HG03280 (cell line): ENCODE measurements at regions not wholly inside any gene's neighbourhood (a gene's known extent, or its start where the extent isn't known, plus 50 kb on each side); places are given as distances from the start of the nearest gene placed in this dataset.
"Not testable (repeated sequence)": the region's sequence is repeated elsewhere in the genome, so short reads cannot be mapped to it uniquely, and the experiment has no call there.

Experiments
- ATAC-seq: cut with Tn5 transposase; IDR thresholded peaks from one replicate; pipeline ENCODE4 v1.9.1; 2021; ENCODE audit warnings: mild to moderate bottlenecking, moderate library complexity; ENCODE audit not compliant: unreplicated experiment

DNA sequence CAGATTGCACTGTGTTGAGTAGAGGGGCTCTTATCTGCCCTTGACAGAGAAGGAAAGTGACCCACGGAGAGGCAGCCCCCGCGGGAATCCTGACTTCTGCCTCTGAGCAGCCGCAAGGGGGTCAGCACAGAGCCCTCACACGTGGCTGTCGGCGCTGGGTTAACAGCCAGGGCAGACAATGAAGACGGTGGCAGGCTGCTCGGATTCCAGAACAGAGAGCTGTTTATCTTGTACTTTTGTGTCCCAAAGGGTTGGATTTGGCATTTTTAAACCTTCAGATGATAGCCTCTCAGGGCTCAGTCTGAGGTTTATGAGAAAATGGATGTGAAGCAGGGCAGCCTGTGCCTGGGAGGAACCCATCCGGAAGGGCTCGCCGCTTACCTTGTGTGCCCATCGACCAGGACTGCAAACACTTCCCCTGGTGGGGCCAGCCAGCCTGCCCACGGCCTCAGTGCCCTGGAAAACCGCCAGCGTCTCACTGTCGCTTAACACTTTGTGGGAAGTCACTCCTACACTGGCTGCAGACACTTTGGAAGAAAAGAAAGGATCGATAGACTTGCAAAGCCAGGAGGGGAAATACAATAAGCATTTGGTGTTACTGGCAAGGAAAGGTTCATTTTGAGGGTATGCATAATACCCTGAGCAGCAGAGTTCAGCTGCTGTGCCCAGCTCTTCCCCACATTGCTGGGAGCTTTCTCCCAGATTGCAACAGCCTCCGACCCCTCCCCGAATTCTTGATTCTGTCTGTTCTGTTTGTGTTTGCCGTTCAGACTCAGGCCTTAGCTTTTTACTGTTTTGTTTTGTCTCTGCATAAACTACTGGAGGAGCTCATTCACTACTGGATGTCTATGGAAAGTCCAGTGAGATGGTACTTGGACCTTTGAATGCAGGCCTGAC is 325.3 kb upstream of the MYT1L start:
- ATAC-seq = no peak

DNA sequence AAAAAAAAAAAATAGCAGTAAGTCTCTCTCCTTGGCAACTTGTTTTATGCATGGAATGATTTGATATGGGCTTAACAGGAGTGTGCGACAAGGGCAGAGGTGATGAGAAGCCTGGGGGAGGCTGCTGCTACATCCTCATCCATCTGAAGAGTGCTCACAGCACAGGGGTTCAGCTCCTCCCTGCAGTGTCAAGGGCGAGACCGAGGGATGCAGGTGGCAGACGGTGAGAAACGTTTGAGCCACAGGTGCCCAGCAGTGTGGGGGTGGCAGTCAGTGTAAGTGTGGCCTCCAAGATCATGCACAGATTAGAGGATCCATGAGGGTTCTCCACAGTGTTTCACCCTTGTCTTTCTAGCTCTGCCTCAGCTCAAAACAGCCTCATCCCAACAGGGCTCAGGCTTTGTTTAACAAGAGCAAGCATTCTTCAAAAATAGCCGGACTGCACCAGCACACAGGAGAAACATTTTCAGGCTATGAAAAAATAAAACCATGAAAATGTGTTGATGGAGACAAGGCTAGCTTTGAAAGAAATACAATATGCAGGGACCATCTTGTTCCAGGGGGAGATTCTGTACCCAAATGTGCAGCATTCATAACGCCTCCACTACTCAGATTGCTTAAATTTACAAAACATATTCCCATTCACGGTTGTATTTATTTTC is 324.5 kb upstream of the MYT1L start:
- no peak for ATAC-seq

DNA sequence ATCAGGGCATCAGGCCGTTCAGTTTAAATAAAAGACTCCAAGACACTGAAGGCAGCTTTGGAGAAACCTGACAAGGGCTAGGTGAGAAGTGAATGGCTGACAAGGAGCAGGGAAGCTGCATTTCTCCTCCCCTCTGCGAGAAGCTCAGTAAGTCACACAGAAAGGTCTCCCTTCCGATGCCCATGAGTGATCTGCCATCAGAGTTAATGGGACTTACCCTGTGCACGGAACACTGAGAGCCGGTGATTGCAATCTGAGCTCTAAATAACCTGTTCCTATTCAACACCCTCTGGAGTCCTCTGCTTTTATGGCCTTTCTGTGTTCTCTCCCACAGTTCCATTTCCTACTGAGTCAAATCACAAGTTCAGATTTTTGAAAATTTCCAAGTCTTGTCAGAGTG is 322.2 kb upstream of the MYT1L start:
- no peak for ATAC-seq

DNA sequence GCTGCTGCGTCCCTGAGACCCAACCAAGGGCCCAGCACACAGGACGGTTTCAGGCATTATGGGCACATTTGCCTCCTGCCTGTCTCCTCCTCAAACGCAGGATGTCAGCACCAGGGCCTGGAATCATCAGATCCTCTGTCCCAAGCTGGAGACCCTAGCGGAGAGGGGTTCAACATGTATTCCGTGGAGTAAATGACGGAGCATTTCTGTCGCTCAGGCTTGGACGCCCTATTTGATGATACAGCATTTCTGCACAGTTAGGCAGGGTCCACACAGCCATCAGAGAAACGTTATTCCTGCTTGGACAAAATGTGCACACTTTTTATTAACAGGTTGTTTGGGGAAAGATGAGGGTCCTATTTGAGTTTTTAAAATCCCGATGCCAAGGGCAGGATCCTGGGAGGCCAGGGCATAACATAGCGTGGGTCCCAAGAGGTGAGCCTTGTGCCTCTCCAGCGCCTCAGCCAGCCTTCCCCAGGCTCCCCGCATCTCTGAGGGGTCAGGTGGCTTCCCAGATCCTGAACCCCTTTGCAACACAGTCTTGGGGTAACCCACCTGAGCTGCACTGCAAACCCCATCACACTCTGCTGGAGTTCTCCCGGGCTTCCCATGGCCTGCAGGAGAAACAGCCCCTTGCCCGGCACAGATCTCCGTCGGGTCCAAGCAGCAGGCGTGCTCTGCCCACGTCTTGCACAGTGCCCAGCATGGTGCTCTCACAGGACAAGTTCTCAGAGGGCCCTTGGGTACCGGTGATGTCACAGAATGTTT is 319.7 kb upstream of the MYT1L start:
- no peak for ATAC-seq

DNA sequence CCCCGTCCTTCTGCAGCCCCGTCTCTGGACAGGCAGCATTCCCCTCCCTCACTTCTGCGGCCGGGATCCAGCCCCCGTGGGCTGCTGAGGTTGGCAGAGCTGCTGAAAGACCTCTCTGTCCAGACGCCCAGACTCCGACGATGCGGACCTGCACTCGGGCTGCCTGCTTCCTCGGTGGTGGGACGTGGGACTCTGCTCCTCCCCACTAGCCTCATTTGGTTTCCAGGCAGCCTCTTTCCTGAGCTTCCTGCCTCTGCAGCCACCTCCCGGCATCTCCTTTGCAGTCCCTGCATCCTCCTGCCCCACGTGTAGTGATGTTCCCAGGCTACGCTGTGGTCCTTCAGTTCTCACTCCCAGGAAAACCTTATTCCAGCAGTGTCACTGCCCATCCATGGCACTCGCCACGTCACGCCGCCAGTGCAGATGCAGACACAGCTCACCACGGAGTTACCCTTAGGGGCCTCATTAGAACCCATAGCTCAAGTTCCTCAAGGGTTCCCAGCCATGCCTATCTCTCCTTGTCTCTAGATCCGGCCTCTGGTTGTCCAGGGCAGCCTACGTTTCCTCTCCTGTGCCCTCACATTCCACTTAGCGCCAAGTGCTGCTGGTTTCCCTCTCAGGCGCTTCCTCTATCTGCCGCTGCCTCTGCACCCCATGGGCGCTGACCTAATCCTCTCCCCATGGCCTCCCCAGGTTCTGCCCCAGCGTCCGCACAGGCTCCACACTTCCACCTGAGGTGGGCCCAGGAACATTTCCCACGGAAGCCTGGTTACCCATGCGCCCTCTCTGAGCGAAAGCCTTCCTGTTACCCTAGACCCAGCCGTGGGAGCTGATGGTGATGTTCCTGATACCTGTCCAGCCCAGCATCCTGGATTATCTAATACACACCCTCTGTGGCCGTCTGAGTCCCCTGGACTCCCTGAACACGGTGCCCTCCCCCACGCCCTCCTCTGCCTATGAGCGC is 318.3 kb upstream of the MYT1L start:
- no peak for ATAC-seq

DNA sequence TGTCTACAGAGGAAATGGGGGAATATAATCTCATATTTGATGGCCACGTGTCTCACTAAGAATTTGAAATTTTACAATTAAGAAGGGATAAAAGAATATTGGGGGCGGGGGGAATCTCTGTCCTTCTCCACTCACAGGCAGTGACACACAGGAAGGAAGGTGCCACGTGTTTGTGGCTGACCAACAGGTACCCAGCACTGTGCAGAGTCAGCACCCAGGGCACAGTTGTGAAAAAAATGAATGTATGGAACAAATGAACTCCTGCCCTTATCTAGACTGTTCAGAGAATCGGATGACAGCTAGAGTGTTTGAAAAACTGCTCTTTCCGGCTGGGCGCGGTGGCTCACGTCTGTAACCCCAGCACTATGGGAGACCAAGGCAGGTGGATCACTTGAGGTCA is 317.0 kb upstream of the MYT1L start:
- no peak for ATAC-seq

DNA sequence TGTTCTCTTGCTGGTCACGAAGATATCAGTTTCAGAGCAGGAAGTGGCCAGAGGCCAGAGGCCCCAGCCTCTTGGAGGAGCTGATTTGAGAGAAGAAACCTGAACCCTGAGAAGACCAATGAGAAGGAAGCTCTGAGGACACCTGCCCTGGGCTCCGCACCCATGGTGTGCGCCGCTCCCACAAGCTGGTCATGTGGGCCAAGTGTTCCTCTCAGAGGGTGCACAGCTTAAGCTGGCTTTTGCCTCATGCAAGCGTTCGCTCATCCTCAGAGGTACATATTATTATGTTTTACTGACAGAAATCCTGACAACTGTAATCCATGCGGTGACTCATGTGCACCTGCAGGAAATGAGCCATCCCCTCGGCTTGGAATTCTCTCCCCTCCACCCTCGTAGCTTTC is 316.1 kb upstream of the MYT1L start:
- ATAC-seq = no peak

DNA sequence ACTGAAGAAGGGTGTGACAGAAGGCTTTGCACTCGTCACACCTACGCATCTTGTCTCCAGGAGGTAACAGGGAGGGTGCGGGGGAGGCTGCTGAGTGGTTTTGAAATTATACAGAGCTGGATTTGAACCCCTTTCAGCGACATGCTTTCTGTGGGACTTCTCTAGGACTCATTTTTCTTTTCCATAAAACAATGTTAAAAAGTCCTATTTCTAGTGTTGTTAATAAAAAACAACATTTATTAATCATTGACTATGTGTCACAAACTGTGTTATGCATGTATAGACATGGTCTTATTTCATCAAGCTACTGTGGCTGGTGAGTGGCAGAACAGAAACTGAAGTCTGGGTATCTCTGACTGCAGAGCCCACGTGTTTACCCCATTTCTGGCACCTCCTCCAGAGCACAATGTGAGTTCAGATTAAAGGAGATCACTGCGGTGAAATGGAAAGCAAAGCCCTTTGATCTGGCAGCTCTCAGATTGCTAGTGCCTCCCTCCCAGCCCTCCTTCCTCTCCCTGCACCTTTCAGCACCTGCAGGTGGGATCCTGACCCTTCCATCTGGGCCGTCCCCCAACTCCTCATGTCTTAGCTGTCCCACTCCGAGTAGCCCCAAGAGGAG is 315.5 kb upstream of the MYT1L start:
- ATAC-seq = no peak

DNA sequence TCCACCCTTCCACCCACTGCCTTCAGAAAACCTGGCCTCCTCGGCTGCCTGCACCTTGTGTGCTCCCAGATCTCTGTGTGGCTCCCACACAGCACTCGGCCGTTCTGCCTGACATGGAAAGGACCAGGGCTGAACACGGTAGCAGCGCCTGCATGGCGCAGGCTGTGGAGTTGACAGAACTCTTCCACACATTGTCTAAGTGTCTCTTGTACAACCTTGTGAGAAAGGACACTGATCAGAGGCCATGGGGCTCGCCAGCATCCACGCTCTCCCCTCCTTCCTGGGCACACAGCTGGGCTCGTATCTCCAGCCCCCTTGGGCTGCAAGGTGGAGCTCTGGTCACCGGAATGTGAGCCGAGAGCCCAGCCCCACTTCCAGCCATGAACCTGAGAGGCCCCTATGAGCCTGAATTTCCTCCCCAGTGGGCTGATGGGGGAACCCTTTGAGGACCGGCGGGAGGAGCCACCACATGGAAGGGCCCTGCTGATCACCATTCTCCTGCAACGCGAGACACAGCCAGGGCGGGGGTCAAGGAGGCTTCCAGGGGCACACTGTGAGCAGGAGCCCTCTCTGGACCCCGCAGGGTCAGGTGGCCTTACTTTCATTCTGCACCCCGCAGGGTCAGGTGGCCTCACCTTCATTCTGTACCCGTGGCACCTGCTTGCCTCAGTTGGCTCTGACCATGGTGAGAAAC is 314.2 kb upstream of the MYT1L start:
- ATAC-seq = no peak

DNA sequence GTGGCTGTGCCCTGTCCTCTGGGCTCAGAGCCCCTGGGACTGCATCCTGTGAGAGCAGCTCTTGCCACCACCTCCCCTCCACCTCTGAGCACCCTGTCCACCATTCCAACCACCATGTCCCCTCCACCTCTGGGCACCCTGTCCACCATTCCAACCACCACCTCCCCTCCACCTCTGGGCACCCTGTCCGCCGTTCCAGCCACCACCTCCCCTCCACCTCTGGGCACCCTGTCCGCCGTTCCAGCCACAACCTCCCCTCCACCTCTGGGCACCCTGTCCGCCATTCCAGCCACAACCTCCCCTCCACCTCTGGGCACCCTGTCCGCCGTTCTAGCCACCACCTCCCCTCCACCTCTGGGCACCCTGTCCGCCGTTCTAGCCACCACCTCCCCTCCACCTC is 313.7 kb upstream of the MYT1L start:
- ATAC-seq = not testable (repeated sequence)

DNA sequence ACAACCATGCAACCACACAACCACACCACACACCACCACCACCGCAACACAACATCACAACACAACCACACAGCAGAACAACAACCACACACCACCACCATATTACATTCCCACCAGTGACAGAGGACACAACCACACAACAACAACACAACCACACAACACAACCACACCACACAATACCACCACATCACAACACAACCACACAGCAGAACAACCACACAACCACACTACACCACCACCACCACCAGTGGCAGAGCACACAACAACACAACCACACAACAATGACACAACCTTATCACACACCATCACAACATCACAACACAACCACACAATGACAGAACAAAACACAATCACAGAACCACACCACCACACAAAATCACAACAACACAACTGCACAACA is 313.0 kb upstream of the MYT1L start:
- ATAC-seq = no peak

DNA sequence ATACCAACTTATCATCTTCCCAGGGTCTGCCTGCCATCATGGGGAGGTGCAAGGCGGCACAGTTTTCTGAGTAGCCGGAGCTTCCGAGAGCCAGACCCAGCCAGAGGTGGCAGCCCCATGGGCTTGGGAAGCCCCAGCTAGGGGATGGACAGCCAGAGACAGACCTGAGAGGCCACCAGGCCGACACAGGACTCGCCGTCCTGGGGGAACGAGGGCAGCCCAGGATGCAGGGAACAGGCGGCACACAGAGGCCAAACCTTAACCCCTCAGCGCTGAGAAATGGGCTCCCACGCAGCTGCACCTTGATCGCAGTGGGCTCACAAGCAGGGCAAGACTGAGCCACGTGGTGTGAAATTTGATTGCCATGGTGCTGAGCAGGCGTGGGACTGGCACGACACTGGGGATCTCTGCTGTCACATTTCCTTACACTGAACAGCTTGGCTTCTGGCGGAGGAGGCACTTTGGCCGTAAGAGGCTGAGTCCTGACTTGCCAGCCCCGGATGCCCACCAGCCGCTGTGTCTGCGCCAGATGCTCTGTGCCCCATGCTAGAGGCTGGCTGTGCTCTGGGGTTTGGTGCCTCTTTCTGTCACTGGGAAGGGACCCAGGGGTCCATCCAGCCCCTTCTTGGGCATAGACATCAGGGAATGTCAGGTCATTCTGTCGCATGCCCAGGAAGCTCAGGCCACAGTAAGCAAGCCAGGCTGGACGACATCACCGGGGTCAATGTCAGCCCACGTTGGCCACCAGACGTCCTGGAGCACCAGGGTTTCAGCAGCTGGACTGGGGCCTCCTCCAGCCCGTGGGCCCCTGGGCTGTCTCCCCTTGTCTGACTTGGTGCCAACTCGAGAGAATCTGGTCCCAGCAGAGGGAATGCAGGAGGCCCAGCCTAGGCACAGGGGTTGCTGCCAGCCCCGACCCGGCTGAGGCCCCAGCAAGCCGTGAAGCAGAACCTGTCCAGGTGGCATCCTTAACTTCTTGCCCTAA is 312.1 kb upstream of the MYT1L start:
- ATAC-seq = no peak

DNA sequence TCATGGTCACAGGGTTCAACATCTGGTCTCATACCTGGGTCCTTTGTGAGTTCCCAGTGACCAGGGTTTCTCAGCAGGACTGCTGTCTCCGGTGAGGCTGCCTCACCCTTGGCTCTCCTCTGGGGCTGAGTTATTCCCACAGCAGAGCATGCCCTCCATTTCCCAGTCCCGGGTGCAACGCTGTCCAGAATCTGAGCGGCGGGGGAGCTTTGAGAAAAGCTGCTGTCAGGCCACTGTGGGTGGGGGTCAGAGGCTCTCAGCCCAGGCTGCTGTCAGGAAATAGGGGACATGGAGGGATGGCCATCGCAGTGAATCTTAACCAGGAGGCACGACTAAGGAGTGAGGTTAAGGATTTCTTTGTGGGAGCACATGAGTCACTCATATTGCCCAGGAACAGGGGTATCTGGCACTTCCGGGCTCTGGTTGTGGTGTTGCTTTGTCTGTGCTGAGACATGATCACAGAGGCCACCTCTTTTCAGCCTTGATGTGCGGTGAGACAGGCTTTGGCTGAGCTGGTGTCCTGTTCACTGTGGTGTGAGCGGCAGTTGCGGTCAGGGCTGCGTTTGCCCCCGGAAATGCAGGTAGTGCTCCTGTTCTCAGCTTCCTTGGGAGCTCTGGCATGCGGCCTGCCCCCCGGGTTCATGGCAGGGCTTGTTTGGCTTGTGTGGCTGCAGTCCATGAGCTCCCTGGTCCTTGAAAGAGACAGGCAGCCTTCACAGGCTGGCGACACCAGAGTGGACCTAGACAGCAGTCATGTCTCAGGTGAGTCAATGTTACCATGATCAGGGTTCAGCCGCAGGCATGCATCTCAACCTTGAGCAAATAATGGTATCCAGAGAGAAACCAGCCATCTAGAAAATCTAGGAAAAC is 310.7 kb upstream of the MYT1L start:
- no peak for ATAC-seq

DNA sequence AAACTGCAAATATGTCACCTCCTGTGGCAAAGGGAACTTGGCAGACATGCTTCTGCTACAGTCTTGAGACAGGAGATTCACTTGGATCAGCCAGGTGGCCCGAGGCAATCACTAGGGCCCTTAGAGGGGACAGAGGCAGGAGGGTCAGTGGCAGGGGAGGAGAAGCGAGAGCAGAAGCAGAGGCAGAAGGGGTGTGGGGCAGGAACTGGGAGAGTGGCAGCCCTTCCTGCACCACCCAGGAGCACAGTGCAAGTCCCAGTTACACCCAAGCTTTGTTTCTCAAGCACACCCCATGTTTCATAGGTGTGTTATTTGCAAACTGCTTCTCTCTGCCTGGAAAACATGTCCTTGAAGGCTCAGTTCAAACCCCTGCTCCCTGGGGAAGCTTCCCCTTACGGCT is 309.7 kb upstream of the MYT1L start:
- ATAC-seq = no peak

DNA sequence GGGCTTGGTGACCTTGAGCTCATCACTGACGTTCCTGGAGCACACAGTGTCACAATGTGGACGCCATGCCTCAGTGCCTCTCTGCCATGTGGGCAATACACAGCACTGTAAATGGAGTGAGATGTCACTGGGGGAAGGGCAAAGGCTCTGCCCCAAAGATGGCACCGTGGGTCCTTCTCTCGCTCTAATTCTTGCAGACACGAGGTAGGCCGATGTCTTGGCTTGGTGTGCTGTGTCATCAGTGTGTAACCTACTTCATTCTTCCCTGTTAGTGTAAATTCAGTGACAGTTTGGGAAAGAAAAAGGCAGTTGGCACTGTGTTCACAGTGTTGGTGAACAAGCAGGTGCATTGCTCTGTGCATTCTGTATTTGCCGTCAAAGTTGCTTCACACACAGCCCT is 309.3 kb upstream of the MYT1L start:
- no peak for ATAC-seq

DNA sequence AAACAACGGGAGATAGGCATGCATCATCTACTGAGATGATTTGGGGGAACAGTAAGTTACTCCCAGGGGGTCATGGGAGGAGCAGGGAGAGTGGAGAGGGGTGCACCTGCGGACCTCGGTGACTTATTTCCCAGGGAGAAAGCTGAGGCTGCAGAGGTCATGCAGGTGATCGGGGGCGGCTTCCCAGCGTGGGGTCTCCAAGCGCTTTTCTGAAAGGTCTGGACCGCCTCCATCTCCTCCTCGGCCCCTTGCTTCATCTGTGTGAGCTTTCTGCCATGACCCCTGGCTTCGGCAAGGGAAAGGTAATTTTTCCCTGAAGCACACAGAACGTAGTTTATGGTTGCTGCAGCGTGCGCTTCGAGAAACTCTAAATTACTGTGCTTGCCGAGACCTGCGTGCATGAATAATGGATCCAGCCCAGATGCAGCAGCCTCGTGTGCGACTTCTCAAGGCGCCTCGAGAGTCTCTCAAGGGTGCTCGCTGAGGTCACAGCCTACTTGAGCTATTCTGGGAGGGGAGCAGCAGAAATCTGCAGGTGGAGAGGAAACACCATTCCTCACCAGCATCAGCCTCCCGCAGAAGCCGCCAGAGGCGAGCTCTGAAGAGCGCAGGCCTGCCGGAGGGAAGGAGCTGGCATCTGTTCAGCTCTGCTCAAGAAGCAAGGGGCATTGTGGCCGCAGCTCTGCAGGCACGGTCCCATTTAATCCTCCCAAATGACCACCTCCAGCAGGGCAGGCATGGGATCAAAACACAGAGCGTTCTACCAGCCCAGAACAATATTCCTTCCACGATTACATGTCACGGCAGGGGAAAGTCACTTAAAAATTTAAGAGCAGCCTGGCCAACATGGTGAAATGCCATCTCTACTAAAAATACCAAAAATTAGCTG is 308.4 kb upstream of the MYT1L start:
- no peak for ATAC-seq
